ENCODE measurements at regions not wholly inside any gene's neighbourhood (a gene's known extent, or its start where the extent isn't known, plus 50 kb on each side); places are given as distances from the start of the nearest gene placed in this dataset.
"Not testable (repeated sequence)": the region's sequence is repeated elsewhere in the genome, so short reads cannot be mapped to it uniquely, and the experiment has no call there.

DNA sequence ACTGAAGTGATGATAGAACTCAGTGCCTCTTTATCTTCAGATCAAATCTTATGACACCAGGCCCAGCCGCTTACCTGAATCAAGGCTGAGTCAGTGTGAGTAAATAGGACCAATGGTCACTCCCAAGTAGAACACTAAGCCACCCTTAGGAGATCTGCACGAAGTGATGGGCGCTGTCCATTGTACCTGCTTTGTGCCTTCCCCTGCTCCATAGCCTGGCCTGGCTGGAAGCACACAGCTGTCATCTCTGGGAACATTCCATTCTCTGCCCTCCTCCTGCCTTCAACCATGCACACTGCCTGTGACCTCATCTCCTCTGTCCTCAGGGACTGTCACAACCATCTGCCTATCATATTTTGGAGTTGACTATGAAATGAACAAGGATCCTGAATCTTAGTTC is 279.5 kb upstream of the ASIC2 start:
- DNase-seq = no peak

GRCh38 chr17:33574942-33575445 is 281.9 kb upstream of the ASIC2 start:
- DNase-seq = no peak

- DNase-seq = not testable (repeated sequence)
Observed at GRCh38 chr17:33579740-33580139, 286.6 kb upstream of the ASIC2 start.

DNA sequence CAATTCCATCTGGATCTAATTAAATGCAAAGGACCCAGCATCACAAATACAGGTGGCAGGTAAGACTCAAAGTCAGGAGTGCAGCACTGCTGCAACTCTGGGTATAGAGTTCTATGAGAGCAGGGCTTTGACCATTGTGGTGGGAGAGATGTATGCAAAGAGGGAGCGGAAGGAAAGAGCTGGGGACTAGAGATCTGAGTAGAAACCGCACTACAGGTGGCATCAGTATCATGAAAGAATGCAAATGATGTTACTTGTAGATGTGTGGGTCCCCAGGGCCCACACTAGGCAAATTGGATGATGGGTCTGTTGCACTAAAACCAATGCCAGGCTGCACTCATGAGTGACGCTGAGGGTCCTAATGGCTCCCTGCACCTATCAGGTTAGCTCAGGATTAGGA is 287.1 kb upstream of the ASIC2 start:
- no peak for DNase-seq

DNA sequence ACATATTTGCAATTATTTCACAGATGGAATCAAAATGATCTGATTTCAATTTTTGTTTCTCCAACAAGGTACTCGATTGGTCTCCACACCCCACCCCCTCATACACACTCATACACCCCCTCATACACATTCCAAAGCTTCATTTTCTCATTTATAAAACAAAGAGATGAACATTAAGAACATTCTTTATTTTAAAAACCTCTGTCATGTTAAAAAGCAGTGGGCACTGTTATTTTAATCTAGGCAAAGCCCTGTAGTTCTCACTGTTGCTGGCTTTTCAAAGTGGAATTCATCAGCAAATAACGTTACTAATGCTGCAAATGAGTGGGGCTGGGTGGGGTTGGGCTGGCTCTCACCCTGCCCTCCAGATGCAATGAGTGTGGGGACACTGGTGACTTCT is 289.6 kb upstream of the ASIC2 start:
- no peak for DNase-seq

DNA sequence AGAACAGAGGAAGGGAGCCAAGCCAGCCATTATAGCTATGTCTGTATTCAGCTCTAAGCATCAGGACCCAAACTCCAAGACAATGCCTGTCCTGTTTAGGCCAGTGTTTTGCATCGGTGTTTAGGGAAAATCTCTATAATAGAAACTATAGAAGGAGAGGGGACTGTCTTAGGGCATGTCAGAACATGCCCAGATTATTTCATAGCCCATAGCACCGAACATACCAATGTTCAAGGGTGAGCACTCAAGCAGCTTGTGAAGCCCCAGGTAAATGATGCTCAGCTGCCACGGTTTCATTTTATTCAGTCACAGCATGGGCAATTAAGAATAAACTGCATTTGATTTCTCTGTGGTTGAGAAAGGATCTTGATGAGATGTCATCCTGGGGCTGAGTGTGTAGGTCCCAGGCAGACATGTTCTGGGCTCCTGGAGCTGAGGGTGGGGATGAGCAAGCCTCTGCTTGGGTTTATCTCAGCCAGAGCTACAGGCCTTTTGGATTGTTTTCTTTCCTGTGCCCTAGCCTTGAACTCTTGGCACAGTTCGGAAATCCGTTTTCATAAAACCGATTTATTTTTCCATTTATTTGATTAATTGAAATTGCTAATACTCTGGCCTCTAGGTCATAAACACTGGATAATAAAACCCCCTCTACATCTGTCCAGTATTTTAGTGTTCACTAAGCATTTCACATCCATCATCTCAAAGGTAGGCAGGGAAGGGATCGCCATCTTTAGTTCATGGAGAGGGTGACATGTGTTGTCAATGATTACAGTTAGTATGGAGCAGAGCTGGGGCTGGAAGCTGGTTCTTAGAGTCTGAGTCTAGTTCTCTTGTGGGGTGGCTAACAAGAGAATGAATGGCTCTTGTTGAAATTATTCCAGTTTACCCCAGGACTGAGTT is 290.7 kb upstream of the ASIC2 start:
- DNase-seq = no peak

DNA sequence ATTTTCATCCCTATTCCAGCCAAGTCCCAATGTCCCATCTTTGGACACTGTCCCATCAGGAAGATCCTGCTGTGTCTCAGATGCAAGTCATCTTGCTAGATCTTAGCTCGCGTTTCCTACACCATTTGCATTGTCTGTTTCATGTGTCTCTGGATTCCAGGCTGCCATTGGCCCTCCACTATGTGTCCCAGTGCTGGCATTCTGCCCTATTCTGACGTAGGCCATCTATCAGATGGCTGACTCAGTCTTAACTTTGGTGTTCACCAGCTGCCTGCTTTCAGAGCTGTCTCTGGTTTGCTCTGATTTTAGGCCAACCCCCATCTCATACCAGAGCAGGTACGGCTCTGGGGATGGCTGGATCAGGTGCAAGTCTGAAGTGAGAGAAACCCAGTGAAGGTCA is 300.9 kb upstream of the ASIC2 start:
- DNase-seq = no peak

DNA sequence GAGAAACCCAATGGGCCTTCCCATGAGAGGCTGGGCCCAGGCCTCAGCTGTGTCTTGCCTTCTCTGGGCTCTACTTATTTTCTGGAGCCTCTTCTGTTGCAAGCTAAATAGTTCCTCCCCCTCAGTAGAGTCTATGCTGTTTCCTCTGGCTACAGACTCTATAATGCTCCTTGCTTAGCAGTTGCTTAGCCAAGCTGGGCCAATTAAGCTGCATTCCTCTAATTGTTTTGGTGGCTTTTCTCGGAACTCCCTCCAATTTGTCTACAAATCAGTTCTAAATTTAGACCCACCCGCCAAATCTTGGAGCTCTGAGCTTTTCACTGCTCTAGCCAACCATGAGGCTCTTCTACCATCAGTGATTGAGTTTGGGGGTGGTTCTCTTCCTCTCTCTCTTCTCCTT is 302.7 kb upstream of the ASIC2 start:
- no peak for DNase-seq

- no peak for DNase-seq
Observed at GRCh38 chr17:33596899-33597298, 303.8 kb upstream of the ASIC2 start.

- no peak for DNase-seq
Observed at GRCh38 chr17:33598797-33599196, 305.7 kb upstream of the ASIC2 start.

DNA sequence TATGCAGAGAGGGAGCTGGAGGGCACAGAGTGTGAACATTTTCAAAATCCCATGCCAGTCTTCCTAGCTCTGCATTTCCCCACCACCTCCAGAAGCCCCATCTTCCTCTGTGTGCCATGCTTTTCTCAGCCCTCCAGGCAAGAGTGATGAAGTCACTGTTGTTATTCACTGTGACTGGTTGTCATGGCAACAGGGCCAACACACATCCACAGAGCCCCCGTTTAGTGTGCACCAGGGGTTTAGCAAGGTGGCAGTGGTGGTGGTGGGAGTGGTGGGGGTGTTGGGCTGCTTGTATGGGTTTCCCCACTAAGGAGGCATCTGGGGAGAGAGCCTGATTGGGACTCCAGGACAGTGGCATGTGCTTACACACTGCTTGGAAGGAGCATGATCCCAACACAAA is 309.9 kb upstream of the ASIC2 start:
- DNase-seq = no peak

DNA sequence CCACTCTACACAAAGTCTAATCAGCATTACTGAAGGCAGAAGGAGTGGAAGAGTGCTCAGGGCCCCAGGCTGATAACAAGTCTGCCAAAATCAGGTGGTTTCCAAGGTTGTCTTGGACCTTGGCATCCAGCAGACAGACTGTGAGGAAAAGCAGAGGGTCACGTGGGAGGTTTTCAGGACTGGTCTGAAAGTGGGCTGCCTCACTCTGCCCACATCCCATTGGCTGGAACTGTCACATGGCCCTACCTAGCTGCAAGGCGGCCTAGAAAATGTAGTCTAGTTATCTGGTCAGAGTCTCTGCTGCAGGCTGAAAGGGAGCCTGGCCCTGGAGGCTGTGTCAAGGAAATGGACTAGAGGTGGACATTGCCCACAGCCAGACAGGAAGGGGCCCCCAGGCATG is 310.7 kb upstream of the ASIC2 start:
- no peak for DNase-seq

- DNase-seq = no peak
Observed at GRCh38 chr17:33611532-33611931, 318.4 kb upstream of the ASIC2 start.

- DNase-seq = no peak
Observed at GRCh38 chr17:33615861-33616260, 322.8 kb upstream of the ASIC2 start.

DNA sequence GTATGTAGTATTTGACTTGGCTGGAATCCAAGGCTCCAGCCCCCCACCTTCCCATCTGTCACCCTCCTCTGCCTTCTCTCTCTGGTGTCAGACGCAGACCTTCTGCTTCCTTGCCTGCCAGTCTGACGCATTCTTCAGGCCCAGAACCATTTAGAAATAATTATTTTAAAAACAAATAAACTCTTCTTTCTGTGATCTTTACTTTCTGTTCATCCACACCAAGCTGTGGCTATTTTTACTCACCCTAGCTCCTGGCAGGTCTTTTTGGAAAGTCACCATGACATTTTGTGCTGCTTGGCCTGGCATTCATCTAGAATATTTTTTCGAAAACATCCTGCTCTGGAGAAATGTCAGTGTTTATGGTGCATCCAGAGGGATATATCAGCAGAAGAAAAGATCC is 330.7 kb upstream of the ASIC2 start:
- no peak for DNase-seq

GRCh38 chr17:33628500-33629346 is 335.6 kb upstream of the ASIC2 start:
- DNase-seq = no peak

GRCh38 chr17:33633446-33633845 is 340.4 kb upstream of the ASIC2 start:
- DNase-seq = no peak

GRCh38 chr17:33637534-33637933 is 344.4 kb upstream of the ASIC2 start:
- DNase-seq = no peak

DNA sequence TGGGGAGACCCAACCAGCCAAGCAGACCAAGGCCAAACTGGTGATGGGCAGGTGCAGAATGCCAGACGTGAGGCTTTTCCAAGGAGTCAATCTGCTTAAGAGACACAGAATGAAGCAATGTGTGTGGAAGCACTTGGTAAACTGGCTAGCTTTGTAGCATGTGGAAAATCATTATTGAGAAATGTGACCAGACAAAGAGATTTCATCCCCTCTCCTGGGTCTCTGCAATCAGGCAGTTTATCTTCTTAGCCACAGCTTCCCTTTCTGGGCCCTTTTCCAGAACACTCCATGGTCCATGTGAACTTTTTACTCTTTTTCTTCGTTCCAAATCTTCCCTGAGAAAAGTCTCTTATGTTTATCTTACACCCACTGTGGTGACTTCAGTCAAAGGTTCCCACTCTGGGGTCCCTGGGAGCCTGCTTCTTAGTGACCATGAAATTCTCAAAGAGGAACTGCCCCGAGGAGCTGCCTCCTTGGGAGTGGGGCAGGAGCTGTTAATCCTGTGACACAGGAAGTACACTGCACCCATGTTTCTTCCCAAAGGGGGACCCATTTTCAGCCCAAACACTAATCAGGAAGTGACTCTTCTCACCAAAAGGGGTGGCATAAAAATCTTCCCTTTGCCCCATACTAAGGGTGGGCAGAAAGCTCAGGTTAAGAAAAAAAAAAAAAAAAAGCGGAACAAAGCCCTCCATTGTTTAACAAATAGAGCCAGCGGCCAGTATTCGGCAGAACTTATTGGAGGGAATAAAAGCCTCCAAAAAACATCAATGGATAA is 346.2 kb upstream of the ASIC2 start:
- DNase-seq = no peak

- no peak for DNase-seq
Observed at GRCh38 chr17:33640629-33641028, 347.5 kb upstream of the ASIC2 start.

GRCh38 chr17:33642002-33642401 is 348.9 kb upstream of the ASIC2 start:
- DNase-seq = no peak

GRCh38 chr17:33647956-33648355 is 354.9 kb upstream of the ASIC2 start:
- no peak for DNase-seq

GRCh38 chr17:33650304-33650703 is 357.2 kb upstream of the ASIC2 start:
- no peak for DNase-seq
